Activated CD4-positive, alpha-beta T cell treated with anti-CD3 and anti-CD28 coated beads, Interleukin-2, Interleukin-6, amounts not matched to agents 100 ng/mL and 50 ng/mL, durations not matched to agents 16 hours and 8 hours (primary cell): ENCODE measurements at regions not wholly inside any gene's neighbourhood (a gene's known extent, or its start where the extent isn't known, plus 50 kb on each side); places are given as distances from the start of the nearest gene placed in this dataset.

Experiments used
- DNase-seq: peaks from one replicate; pipeline ENCODE4 v3.0.0-alpha.2; 2020

- DNase-seq: no peak
Observed at GRCh38 chr10:89093728-89094127, 103.1 kb downstream of the FAS start.

DNA sequence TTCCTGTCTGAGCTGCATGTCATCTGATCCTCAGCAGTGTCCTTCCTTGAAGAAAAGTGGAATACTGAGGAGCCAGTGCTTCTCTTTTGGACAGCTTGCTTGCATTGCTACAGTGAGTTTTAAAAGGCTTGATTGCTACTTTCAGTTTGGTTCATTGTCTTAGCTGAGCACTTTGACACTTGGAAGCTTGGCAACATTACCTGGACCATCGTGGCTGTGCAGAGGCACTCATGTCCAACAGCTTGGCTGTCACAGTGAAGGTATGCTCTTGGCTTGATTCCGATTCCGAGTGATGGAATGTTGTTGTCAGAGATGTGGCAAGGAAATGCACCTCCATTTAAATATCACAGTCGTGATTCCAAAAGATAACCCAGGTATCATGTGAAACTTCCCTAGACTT lies 102.4 kb downstream of the FAS start:
- DNase-seq: no peak

DNA sequence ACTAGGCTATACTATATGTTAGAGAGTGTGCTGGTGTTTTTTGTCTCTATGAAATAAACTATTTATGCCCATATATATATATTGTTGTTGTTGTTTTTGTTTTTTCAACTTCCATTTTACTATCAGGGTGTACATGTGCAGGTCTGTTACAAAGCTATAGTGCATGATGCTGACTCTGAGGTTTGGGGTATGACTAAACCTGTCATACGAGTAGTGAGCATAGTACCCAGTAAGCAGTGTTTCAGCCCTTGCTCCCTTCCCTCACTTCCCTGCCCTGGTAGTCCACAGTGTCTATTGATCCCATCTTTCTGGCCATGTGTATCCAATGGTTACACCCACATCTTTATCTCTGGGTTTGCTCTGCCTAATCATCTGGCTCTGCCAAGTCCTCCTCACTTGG lies 101.8 kb downstream of the FAS start:
- DNase-seq: peak; percentile 10

DNA sequence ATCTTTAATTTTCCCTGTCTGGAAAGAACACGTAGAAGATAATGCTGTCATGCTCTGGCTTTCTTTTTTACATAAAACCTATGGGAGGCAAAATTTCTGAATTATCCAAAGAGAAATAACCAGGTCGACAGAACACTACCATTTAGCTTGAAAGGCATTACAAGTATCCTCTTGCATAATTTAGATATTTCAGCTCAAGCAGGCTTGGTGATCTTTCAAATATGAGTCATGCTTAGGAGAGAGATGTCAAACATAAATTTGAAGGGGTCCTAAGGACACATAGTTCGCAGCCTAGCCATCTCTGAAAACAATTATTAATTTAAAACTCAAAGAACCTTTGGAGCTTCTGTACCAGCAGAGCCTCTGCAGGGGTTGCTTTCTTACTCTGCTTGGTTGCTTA lies 100.9 kb downstream of the FAS start:
- DNase-seq: no peak

GRCh38 chr10:89090756-89091445 lies 100.3 kb downstream of the FAS start:
- DNase-seq: no peak

DNA sequence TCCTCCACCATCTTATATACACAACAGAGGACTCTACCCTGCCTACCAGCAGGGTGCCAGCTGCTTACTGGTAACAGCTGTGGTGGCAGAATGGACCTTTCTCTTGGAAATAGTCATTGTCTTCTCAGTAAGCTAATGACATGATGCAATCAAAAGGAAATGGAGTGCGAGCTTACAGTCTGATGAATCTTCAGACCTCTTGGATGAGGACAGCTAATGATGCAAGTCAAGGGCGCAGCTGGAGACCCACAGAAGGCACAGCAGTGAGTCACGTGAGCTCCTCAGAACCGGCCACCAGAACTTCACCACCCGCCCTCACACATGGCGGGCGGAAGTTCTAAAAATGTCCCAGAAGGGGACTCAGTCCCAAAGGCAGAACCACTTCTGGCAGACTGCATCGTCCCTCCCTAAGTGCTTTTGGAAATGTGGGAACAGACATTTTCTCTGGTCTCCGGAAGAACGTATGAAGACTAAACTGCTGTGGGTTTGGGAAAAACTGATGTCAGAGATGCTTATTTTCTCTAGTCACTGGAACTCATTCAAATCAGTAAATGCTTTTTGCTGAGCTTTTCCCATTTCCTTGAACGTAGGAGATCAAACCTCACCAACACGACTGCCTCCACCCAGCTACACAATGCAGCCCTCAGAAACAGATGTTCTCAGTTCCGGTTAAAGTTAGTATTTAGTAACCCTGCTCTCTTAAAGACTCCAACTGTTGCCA lies 96.4 kb downstream of the FAS start:
- peak; percentile 34 for DNase-seq

DNA sequence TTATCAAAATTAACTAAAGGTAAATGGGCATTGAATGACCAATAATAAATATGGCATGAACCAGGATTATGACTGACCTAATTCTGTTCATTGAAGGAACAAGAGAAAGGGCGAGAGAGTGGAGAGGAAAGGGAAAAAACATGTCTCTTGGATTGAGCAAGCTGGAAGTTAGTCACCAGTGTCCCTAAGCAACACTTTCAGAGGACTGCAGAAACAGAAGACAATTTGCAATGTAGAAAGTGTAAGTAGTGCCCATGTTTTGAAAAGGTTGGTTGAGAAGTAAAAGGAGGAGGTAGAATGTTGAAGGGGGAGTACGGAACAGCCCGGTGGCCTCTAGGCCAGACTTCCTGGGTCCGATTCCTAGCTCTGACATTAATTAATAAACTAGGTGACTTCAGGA lies 94.6 kb downstream of the FAS start:
- DNase-seq: peak; percentile 2

- no peak for DNase-seq
Observed at GRCh38 chr10:89082086-89082485, 91.5 kb downstream of the FAS start.

GRCh38 chr10:89080660-89081059 lies 90.1 kb downstream of the FAS start:
- no peak for DNase-seq

DNA sequence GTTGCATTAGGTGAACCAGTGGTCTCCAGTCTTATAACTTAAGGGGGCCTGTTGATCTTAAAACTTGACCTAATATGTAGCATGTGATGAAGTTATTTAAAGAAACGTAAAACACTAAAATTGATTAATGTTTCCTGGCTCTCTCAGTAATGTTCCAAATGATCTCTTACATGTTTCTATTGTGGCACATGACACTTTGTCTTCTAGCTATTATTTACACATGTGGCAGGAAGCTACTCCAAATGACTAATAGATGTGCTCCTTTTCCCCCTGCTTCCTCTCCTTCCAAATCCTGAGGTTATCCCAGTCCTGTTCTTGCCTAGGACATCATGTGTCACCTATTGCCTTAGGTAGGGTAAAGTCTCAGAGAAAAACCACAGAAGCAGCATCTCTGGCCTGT lies 89.4 kb downstream of the FAS start:
- no peak for DNase-seq

- no peak for DNase-seq
Observed at GRCh38 chr10:89078724-89079672, 88.4 kb downstream of the FAS start.

- peak; percentile 25 for DNase-seq
Observed at GRCh38 chr10:89076120-89076519, 85.5 kb downstream of the FAS start.

DNA sequence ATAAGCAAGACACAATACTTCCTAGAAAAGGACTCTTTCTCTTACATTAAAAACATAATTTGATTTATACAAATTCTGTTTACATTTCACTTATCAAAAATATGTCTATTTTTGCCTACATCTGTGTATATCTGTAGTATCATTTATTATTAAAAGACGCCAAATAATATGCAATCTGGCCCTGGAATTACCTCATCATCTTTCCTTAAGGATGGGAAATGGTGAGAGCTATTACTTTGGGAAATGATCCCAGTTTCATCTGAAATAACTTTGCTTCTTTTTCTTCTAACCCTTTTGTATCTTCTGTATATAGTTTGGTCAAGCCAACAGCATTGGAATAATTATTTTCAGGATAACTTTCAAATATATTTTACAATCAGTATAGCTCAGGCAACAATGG lies 85.0 kb downstream of the FAS start:
- DNase-seq: no peak

DNA sequence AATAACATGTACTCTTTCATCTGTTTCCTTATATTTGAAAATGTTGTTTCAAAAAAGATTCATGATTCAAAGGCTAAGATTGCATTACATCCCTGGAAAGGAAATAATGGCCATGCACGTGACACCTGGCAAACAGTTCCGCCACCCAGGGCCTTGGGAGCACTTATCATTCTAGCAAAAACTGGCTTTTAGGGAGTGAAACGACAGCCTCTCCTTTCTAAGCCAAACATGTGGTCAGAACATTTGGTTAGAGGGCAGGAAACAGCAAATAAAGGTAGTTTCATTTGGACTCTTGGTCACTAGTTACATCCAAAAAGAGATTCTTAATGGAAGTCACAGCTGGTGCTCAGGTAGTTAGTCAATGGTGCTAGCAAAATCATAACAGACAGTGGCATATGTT lies 83.5 kb downstream of the FAS start:
- no peak for DNase-seq

DNA sequence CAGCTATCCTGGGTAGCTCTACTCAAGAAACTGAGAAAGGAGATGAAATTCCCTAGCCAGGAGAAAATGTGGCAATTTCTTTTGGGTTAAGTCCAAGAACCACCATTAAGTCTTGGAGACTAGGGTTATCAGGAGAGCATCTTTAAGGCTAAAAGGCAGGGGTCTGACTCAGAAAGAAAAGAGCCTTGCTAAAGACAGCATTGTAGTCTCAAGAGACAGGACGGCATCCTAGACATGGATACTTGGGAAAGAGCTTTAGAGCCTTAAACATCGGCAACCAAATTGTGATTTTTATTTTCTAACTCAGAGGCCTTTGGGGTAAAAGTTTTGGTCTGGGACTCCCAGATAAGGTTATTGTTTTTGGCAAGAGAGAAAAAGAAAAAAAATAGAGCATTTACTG lies 83.1 kb downstream of the FAS start:
- no peak for DNase-seq

DNA sequence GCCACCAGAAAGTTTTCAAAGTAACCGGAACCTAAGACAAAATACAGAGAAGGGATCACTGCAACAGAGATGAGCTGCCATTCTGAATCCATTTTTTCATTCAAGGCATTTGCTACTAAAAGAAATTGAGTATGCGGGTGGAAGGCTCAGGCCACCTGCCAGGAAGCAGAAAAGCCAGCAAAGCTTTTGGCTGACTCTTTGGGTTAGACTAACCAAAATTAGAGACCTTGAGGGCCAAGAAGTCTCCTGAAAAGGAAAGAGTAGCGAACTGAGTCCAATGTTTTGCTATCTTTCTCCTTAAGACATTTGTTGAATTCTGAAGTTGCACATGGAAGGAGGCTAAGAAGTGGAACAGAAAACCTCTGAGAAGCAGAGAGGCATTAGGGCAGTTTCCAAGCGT lies 79.0 kb downstream of the FAS start:
- no peak for DNase-seq
